ENCODE measurements at regions not wholly inside any gene's neighbourhood (a gene's known extent, or its start where the extent isn't known, plus 50 kb on each side); places are given as distances from the start of the nearest gene placed in this dataset.

- no peaks in the 10 kb centered on the region for H3K27me3 ChIP-seq (replicated peaks; ENCODE audit: insufficient read depth, low read depth, low read length, poor library complexity)
- POLR2A ChIA-PET (ENCODE audit: low non-redundant PET), result no interaction called here
- no peak overlapping the region for H3K27ac ChIP-seq (ENCODE audit: low read depth, low read length, poor library complexity, severe bottlenecking)
- no peaks in the 10 kb centered on the region for H3K4me1 ChIP-seq (ENCODE audit: insufficient read depth, low read length, poor library complexity, severe bottlenecking)
- DNase-seq (ENCODE audit: low spot score), result no peak
- no peaks in the 10 kb centered on the region for H3K9me3 ChIP-seq (ENCODE audit: low read depth, low read length, poor library complexity, severe bottlenecking)
- no peak overlapping the region for H3K4me3 ChIP-seq (ENCODE audit: low read depth, low read length, poor library complexity, severe bottlenecking)
- TF ChIP-seq EZH2 (IDR thresholded peaks at IDR 0.05; ENCODE audit: borderline replicate concordance, low read depth, low read length, poor library complexity, severe bottlenecking) (no peak), CTCF (conservative IDR thresholded peaks at IDR 0.05; ENCODE audit: low read depth, low read length) (no peak)
- CTCF ChIA-PET, result no interaction called here
- BruUV-seq (replicated peaks), result no TSS peak
- no peaks in the 10 kb centered on the region for H3K36me3 ChIP-seq (ENCODE audit: insufficient read depth, low read length, poor library complexity, severe bottlenecking)
- intact Hi-C loops (cut with micrococcal nuclease; ENCODE audit: unreplicated experiment), result no loop called here
Measured at GRCh38 chr11:106381895-106382294, 304.4 kb downstream of the AASDHPPT start.

GRCh38 chr11:106384429-106384828 is 307.0 kb downstream of the AASDHPPT start:
- Histone ChIP-seq H3K36me3 (ENCODE audit: insufficient read depth, low read length, poor library complexity, severe bottlenecking) (no peaks in the 10 kb centered on the region), H3K9me3 (ENCODE audit: low read depth, low read length, poor library complexity, severe bottlenecking) (no peaks in the 10 kb centered on the region), H3K4me1 (ENCODE audit: insufficient read depth, low read length, poor library complexity, severe bottlenecking) (no peaks in the 10 kb centered on the region), H3K27ac (ENCODE audit: low read depth, low read length, poor library complexity, severe bottlenecking) (no peak overlapping the region), H3K4me3 (ENCODE audit: low read depth, low read length, poor library complexity, severe bottlenecking) (no peak overlapping the region), H3K27me3 (replicated peaks; ENCODE audit: insufficient read depth, low read depth, low read length, poor library complexity) (no peaks in the 10 kb centered on the region)
- POLR2A ChIA-PET (ENCODE audit: low non-redundant PET), result no interaction called here
- no TSS peak for BruUV-seq (replicated peaks)
- intact Hi-C loops (cut with micrococcal nuclease; ENCODE audit: unreplicated experiment), result no loop called here
- CTCF ChIA-PET, result no interaction called here
- no peak for DNase-seq (ENCODE audit: low spot score)
- no peak for TF ChIP-seq EZH2 (IDR thresholded peaks at IDR 0.05; ENCODE audit: borderline replicate concordance, low read depth, low read length, poor library complexity, severe bottlenecking)
- no peak for TF ChIP-seq CTCF (conservative IDR thresholded peaks at IDR 0.05; ENCODE audit: low read depth, low read length)

- Histone ChIP-seq H3K36me3 (ENCODE audit: insufficient read depth, low read length, poor library complexity, severe bottlenecking) (no peaks in the 10 kb centered on the region), H3K4me3 (ENCODE audit: low read depth, low read length, poor library complexity, severe bottlenecking) (no peak overlapping the region), H3K27me3 (replicated peaks; ENCODE audit: insufficient read depth, low read depth, low read length, poor library complexity) (no peaks in the 10 kb centered on the region), H3K9me3 (ENCODE audit: low read depth, low read length, poor library complexity, severe bottlenecking) (no peaks in the 10 kb centered on the region), H3K27ac (ENCODE audit: low read depth, low read length, poor library complexity, severe bottlenecking) (no peak overlapping the region), H3K4me1 (ENCODE audit: insufficient read depth, low read length, poor library complexity, severe bottlenecking) (no peaks in the 10 kb centered on the region)
- ChIA-PET CTCF (no interaction called here), POLR2A (ENCODE audit: low non-redundant PET) (no interaction called here)
- no peak for DNase-seq (ENCODE audit: low spot score)
- no TSS peak for BruUV-seq (replicated peaks)
- intact Hi-C loops (cut with micrococcal nuclease; ENCODE audit: unreplicated experiment), result no loop called here
- TF ChIP-seq CTCF (conservative IDR thresholded peaks at IDR 0.05; ENCODE audit: low read depth, low read length) (no peak), EZH2 (IDR thresholded peaks at IDR 0.05; ENCODE audit: borderline replicate concordance, low read depth, low read length, poor library complexity, severe bottlenecking) (no peak)
Measured at GRCh38 chr11:106386519-106386918, 309.1 kb downstream of the AASDHPPT start.

Measured in A673 (cell line).